GM12892 (cell line): ENCODE measurements at regions not wholly inside any gene's neighbourhood (a gene's known extent, or its start where the extent isn't known, plus 50 kb on each side); places are given as distances from the start of the nearest gene placed in this dataset.

Source experiments
- POLR2A ChIP-seq: IDR thresholded peaks from 2 replicates; pipeline ENCODE4 v1.6.1; 2011; ENCODE audit warnings: low read depth, low read length, control low read depth
- POLR2AphosphoS5 ChIP-seq: IDR thresholded peaks from 2 replicates; pipeline ENCODE4 v1.6.1; 2011; ENCODE audit warnings: low read depth, low read length, control low read depth

DNA sequence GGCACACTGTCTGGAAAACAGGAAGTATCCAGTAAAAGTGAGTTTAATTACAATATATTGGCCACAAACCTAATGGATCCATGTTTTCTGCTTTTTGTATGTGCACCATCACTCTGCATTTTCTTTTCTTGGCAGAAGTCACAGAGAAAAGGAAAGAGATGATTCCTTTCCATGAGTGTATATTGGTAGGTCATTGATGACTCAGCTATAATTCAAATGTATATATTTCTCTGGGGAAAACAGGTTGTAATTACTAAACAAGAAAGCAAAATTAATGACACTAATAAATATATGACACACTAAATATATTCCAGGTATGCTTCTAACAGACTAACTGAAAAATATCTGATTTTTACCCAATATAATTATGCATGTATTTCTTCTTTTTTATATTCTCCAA is 105.9 kb upstream of the PCDH15 start:
- no peak for TF ChIP-seq POLR2AphosphoS5
- no peak for TF ChIP-seq POLR2A
